Brain microvascular endothelial cell (primary cell): ENCODE measurements at regions not wholly inside any gene's neighbourhood (a gene's known extent, or its start where the extent isn't known, plus 50 kb on each side); places are given as distances from the start of the nearest gene placed in this dataset.
A peak's percentile ranks its signal among the peaks of the same experiment; 100 is the strongest.

ENCODE experiments used
- DNase-seq: peaks from one replicate; pipeline ENCODE4 v3.0.0-alpha.2; 2020
- H3K27ac ChIP-seq: fragments of 250-450 bp; sonication (Bioruptor Pico); 2 replicates; pipeline ENCODE4 v1.5.1; 2020; ENCODE audit warnings: mild to moderate bottlenecking, moderate library complexity
- H3K27me3 ChIP-seq: fragments of 250-450 bp; sonication (Bioruptor Pico); replicated peaks from 2 replicates; pipeline ENCODE4 v1.5.1; 2020; ENCODE audit warnings: mild to moderate bottlenecking
- H3K36me3 ChIP-seq: fragments of 250-450 bp; sonication (Bioruptor Pico); replicated peaks from 2 replicates; pipeline ENCODE4 v1.5.1; 2020; ENCODE audit warnings: mild to moderate bottlenecking
- H3K4me3 ChIP-seq: 2 replicates; pipeline ENCODE4 v1.5.1; 2011; ENCODE audit warnings: low read depth, mild to moderate bottlenecking, control low read depth, low read length, moderate library complexity
- CTCF ChIP-seq: IDR thresholded peaks from 2 replicates; pipeline ENCODE4 v1.5.1; 2011; ENCODE audit warnings: low read depth, mild to moderate bottlenecking, moderate library complexity, low read length, control low read depth, inconsistent platforms; ENCODE audit errors: missing control alignments
- in situ Hi-C: cut with HindIII; loops from 2 replicates; pipeline ENCODE4 v1.10.0; 2017; ENCODE audit warnings: low sequenced_read_pairs, low pct_ligation_motif_present

- in situ Hi-C loops: no loop called here
- Histone ChIP-seq H3K4me3 (no peak overlapping the region), H3K27me3 (no peaks in the 10 kb centered on the region), H3K36me3 (no peaks in the 10 kb centered on the region), H3K27ac (no peak overlapping the region)
- no peak for DNase-seq
- no peak for TF ChIP-seq CTCF
Measured at GRCh38 chr4:176879380-176880116, 86.8 kb upstream of the VEGFC start.

- no peak for TF ChIP-seq CTCF
- H3K4me3 ChIP-seq: no peak overlapping the region
- H3K27me3 ChIP-seq: no peaks in the 10 kb centered on the region
- H3K27ac ChIP-seq: no peak overlapping the region
- in situ Hi-C loops: no loop called here
- no peaks in the 10 kb centered on the region for H3K36me3 ChIP-seq
- no peak for DNase-seq
Measured at GRCh38 chr4:176882206-176882605, 89.5 kb upstream of the VEGFC start.

- peak overlapping the region; percentile 20 for H3K4me3 ChIP-seq
- H3K27ac ChIP-seq: peak overlapping the region; percentile 73
- peak; percentile 22 for DNase-seq
- H3K36me3 ChIP-seq: no peaks in the 10 kb centered on the region
- no peak for TF ChIP-seq CTCF
- no peaks in the 10 kb centered on the region for H3K27me3 ChIP-seq
- in situ Hi-C loops: no loop called here
Measured at GRCh38 chr4:176883108-176883550, 90.4 kb upstream of the VEGFC start.

DNA sequence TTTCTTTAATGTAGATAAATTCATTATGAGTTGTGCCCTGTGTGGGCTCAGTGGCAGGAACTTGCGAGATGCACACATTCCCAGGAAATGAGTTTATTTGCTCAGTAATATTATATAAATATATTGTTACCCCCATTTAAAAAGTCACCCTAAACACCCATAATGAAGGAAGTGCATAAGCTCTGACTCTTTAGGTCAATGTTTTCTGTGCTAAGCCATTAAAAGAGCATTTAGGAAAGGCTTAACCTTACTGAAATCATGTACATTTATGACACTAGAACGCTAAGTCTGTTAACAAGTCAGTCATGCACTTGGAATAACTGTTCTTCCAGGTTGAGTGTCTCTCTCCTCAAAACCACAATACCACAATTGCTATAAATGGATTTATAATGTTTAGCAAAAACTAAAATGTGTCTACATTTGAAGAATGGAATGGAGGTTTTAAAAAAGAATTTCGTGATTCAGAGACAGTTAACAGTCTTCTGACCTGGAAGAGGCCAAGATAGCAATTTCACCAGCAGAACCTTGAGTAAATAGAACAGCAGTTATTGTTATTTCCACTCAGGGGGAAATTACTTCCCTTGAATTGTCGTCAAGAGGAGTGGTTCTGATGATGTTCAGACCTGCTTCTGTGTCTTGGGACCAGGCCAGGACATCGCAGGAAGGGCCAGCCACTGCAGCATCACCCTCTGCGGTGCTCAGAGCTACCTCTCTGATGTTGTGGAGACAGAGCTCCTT lies 91.1 kb upstream of the VEGFC start:
- no peak for TF ChIP-seq CTCF
- H3K36me3 ChIP-seq: no peaks in the 10 kb centered on the region
- no peak overlapping the region for H3K4me3 ChIP-seq
- peak overlapping the region; percentile 73 for H3K27ac ChIP-seq
- peak; percentile 69 for DNase-seq
- in situ Hi-C loops: no loop called here
- H3K27me3 ChIP-seq: no peaks in the 10 kb centered on the region

DNA sequence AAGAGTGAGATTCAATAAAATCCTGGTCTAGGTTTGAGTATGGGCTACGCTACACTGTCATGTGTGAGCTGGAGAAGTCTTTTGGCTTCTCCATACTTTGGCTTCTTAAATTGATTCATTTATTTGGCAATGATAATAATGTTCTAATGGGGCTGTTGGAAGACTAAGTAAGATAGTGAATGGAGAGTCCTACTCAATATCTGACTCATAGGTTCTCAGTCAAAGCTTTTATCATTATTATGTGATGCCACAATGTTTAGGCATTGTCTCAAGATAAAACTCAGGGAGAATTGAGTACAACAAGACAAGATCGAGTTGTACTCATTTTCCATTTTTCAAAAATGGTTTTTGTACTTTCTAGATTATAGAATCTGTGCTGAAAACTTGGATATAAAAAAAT lies 92.5 kb upstream of the VEGFC start:
- no peak for DNase-seq
- in situ Hi-C loops: no loop called here
- TF ChIP-seq CTCF: no peak
- Histone ChIP-seq H3K4me3 (no peak overlapping the region), H3K36me3 (no peaks in the 10 kb centered on the region), H3K27ac (no peak overlapping the region), H3K27me3 (no peaks in the 10 kb centered on the region)
